HepG2 (cell line): ENCODE measurements at regions not wholly inside any gene's neighbourhood (a gene's known extent, or its start where the extent isn't known, plus 50 kb on each side); places are given as distances from the start of the nearest gene placed in this dataset.

Experiments used
- ATAC-seq: fragments of 200-7000 bp; cut with Tn5 transposase; 3 replicates; pipeline ENCODE4 v1.9.1; 2020; ENCODE audit warnings: mild to moderate bottlenecking, moderate library complexity
- BruUV-seq: library from RNA; stranded (reverse); fragments of 400-500 nt; replicated peaks from 2 replicates; lab custom pipeline; 2021; lab: Mats Ljungman, UMichigan
- CTCF ChIA-PET: fragments of 300-600 bp; formaldehyde crosslinking; extraction: SDS; loops from one replicate; lab custom pipeline; 2021; ENCODE audit warnings: low total read pairs, inconsistent platforms, low intra/inter-chr PET ratio; lab: Yijun Ruan, JAX
- POLR2A ChIA-PET: fragments of 350-600 bp; sonication (Branson Sonifier 250); formaldehyde crosslinking; loops from one replicate; lab custom pipeline; 2020; ENCODE audit warnings: antibody characterized with exemption, inconsistent platforms; lab: Yijun Ruan, JAX
- DNase-seq: peaks from one replicate; pipeline ENCODE4 v3.0.0-alpha.2; 2015; ENCODE audit warnings: low spot score
- FAIRE-seq: peaks from 3 replicates; lab custom pipeline; 2011; peaks lifted over from hg19 to GRCh38; lab: Jason Lieb, UNC
- H2AFZ ChIP-seq: one replicate; pipeline ENCODE4 v1.6.1; 2011; ENCODE audit warnings: low read length, inconsistent platforms
- H3K27ac ChIP-seq: fragments of 300-600 bp; 3 replicates; pipeline ENCODE4 v1.8.0; 2011; ENCODE audit warnings: mixed run types, mild to moderate bottlenecking, mixed read lengths, low read length, inconsistent platforms; ENCODE audit not compliant: insufficient read depth; ENCODE audit errors: extremely low read length
- H3K27me3 ChIP-seq, 2 experiments: fragments of 200-600 bp in 1 of 2; 2 replicates in 1 of 2; 3 replicates in 1 of 2; pipeline versions ENCODE4 v1.6.0 to v1.8.0; 2011; ENCODE audit warnings: low read length in 2 of 2, mild to moderate bottlenecking in 2 of 2, moderate library complexity in 2 of 2, inconsistent platforms in 1 of 2; ENCODE audit not compliant: insufficient read depth in 2 of 2, control insufficient read depth in 1 of 2
- H3K36me3 ChIP-seq, 2 experiments: fragments of 200-600 bp in 1 of 2; replicated peaks in 1 of 2; 2 replicates in 1 of 2; 3 replicates in 1 of 2; pipeline versions ENCODE4 v1.5.1 to v1.8.0; 2011; ENCODE audit warnings: low read length in 2 of 2, inconsistent platforms in 1 of 2; ENCODE audit not compliant: insufficient read depth in 2 of 2, control insufficient read depth in 1 of 2
- H3K4me1 ChIP-seq: 2 replicates; pipeline ENCODE4 v1.5.1; 2012; ENCODE audit warnings: low read length, inconsistent platforms; ENCODE audit not compliant: insufficient read depth
- H3K4me2 ChIP-seq: 2 replicates; pipeline ENCODE4 v1.6.0; 2011; ENCODE audit warnings: low read depth, low read length, inconsistent platforms
- H3K4me3 ChIP-seq, 3 experiments: fragments of 200-600 bp in 1 of 3; sonication (generic), shearing (Covaris generic) in 1 of 3; replicated peaks in 1 of 3; 2 replicates each; pipeline ENCODE4 v1.5.1; 2011 to 2016; ENCODE audit warnings: low read length in 3 of 3, inconsistent platforms in 2 of 3, low read depth in 2 of 3, mild to moderate bottlenecking in 2 of 3, control low read depth in 1 of 3, mixed read lengths in 1 of 3; ENCODE audit not compliant: insufficient read depth in 1 of 3
- H3K79me2 ChIP-seq: one replicate; pipeline ENCODE4 v1.6.1; 2011; ENCODE audit warnings: low read length, inconsistent platforms; ENCODE audit not compliant: insufficient read depth
- H3K9ac ChIP-seq: 2 replicates; pipeline ENCODE4 v1.6.0; 2011; ENCODE audit warnings: mild to moderate bottlenecking, low read depth, low read length, inconsistent platforms; ENCODE audit not compliant: insufficient read depth
- H3K9me3 ChIP-seq: 2 replicates; pipeline ENCODE4 v1.5.1; 2012; ENCODE audit warnings: mild to moderate bottlenecking, low read length
- H4K20me1 ChIP-seq: 2 replicates; pipeline ENCODE4 v1.6.0; 2011; ENCODE audit warnings: inconsistent platforms, mild to moderate bottlenecking, low read length, moderate library complexity; ENCODE audit not compliant: insufficient read depth
- AGO1 ChIP-seq: fragments of 200-400 bp; formaldehyde crosslinking; IDR thresholded peaks from 2 replicates; pipeline ENCODE4 v1.6.1; 2017; ENCODE audit warnings: mild to moderate bottlenecking, low read depth, low read length, moderate library complexity; ENCODE audit not compliant: poor library complexity, severe bottlenecking
- DNMT1 ChIP-seq: sonication (generic); formaldehyde crosslinking; IDR thresholded peaks from 2 replicates; pipeline ENCODE4 v1.5.1; 2020; ENCODE audit warnings: mild to moderate bottlenecking, missing genetic modification reagents
- EEA1 ChIP-seq: sonication (generic); formaldehyde crosslinking; IDR thresholded peaks from 2 replicates; pipeline ENCODE4 v1.5.1; 2020; ENCODE audit warnings: mild to moderate bottlenecking, missing genetic modification reagents, borderline replicate concordance
- ELF4 ChIP-seq: sonication (generic); formaldehyde crosslinking; IDR thresholded peaks from 2 replicates; pipeline ENCODE4 v1.5.0; 2020; ENCODE audit warnings: missing genetic modification reagents, mild to moderate bottlenecking, moderate library complexity, borderline replicate concordance
- GTF3A ChIP-seq: sonication (generic); formaldehyde crosslinking; conservative IDR thresholded peaks from 2 replicates; pipeline ENCODE4 v1.4.0; 2020; ENCODE audit warnings: mild to moderate bottlenecking, missing genetic modification reagents
- MEIS2 ChIP-seq: sonication (generic); formaldehyde crosslinking; IDR thresholded peaks from 2 replicates; pipeline ENCODE4 v1.9.0; 2021; ENCODE audit warnings: mild to moderate bottlenecking, missing genetic modification reagents
- MTA1 ChIP-seq: sonication (generic); formaldehyde crosslinking; IDR thresholded peaks from 2 replicates; pipeline ENCODE4 v1.4.0; 2020; ENCODE audit warnings: missing genetic modification reagents, mild to moderate bottlenecking, borderline replicate concordance
- RAD51 ChIP-seq: fragments of 450-650 bp; IDR thresholded peaks from 2 replicates; pipeline ENCODE4 v1.6.1; 2016; ENCODE audit warnings: borderline replicate concordance
- SNAPC2 ChIP-seq: sonication (generic); formaldehyde crosslinking; IDR thresholded peaks from 2 replicates; pipeline ENCODE4 v1.8.1; 2022; ENCODE audit warnings: mild to moderate bottlenecking, missing genetic modification reagents
- TARDBP ChIP-seq: sonication (generic); formaldehyde crosslinking; IDR thresholded peaks from 2 replicates; pipeline ENCODE4 v1.8.0; 2022; ENCODE audit warnings: mild to moderate bottlenecking, missing genetic modification reagents
- ZBTB20 ChIP-seq: sonication (generic); formaldehyde crosslinking; IDR thresholded peaks from 2 replicates; pipeline ENCODE4 v1.8.1; 2023; ENCODE audit warnings: missing genetic modification reagents, low read depth, mild to moderate bottlenecking, borderline replicate concordance
- ZEB1 ChIP-seq: IDR thresholded peaks from 2 replicates; pipeline ENCODE4 v1.6.1; 2012; ENCODE audit warnings: mild to moderate bottlenecking, low read depth, inconsistent platforms; ENCODE audit not compliant: insufficient replicate concordance
- ZFP37 ChIP-seq: sonication (generic); formaldehyde crosslinking; IDR thresholded peaks from 2 replicates; pipeline ENCODE4 v1.4.0; 2020; ENCODE audit warnings: missing genetic modification reagents, borderline replicate concordance
- ZNF180 ChIP-seq: sonication (generic); formaldehyde crosslinking; IDR thresholded peaks from 2 replicates; pipeline ENCODE4 v1.4.0; 2020; ENCODE audit warnings: low read depth, missing genetic modification reagents, borderline replicate concordance
- ZNF282 ChIP-seq: fragments of 450-650 bp; IDR thresholded peaks from 2 replicates; pipeline ENCODE4 v1.6.1; 2018; ENCODE audit not compliant: partially characterized antibody
- ZNF660 ChIP-seq: sonication (generic); formaldehyde crosslinking; IDR thresholded peaks from 2 replicates; pipeline ENCODE4 v1.5.1; 2020; ENCODE audit warnings: mild to moderate bottlenecking, low read depth, missing genetic modification reagents, borderline replicate concordance
- whole genome bisulfite sequencing: methylation state at CpG from one replicate; pipeline ENCODE4 v1.1.6; 2017; ENCODE audit warnings: low lambda C conversion rate; 5-methylcytosine and 5-hydroxymethylcytosine counted together
- in situ Hi-C: cut with HindIII; loops from 2 replicates; pipeline ENCODE4 v1.10.0; 2017; ENCODE audit warnings: low pct_unique_long_range_greater_than_20kb; ENCODE audit not compliant: extremely low pct_ligation_motif_present
- intact Hi-C: fragments of 100-400 bp; cut with micrococcal nuclease; formaldehyde crosslinking; loops from one replicate; pipeline ENCODE4 v1.10.0; 2022; ENCODE audit not compliant: unreplicated experiment
- TF ChIP-seq, protein P1 (sequence below): sonication (generic); formaldehyde crosslinking; IDR thresholded peaks from 2 replicates; pipeline ENCODE4 v1.4.0; 2020; ENCODE audit warnings: missing genetic modification reagents
- TF ChIP-seq, protein P2 (sequence below): sonication (generic); formaldehyde crosslinking; IDR thresholded peaks from 2 replicates; pipeline ENCODE4 v1.4.0; 2020; ENCODE audit warnings: missing genetic modification reagents; ENCODE audit errors: not compliant biosample characterization

DNA sequence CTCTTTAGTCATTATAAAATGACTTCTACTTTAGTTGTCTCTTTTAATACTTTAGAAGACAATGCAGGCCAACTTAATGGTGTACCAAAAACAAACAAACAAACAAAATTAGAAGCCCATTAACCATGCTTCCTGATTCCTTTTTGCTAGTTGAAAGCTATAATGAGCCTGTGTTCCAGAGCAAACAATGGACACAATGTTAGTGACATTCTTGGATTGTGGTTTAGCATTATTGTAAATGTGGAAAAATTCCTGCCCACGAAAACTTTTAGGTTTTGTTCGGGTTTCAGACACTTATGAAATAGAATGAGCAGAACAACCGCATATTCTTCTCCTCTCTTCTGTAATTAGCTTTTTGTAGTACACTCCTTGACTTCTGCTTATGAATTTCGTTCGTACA is 1682.7 kb upstream of the PCDH7 start:
- no TSS peak for BruUV-seq

DNA sequence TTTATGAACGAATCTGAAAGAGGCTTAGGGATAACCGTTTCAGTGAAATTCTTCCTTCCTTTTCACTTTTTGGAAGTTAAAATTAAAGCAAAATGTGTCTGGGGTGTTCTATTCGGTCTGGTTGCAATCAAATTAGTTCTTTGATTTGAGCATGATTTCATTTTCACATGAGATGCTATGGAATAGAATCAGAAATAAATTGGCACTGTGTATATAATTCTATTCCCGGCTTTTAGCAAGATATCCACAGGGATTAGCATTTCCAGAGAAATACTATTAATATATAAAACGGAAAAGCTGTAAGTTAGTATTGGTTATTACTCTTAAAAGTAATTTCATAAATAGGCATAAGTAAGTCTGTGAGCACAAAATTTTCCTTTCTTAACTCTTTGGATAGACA is 1676.8 kb upstream of the PCDH7 start:
- ChIA-PET CTCF (no interaction called here), POLR2A (no interaction called here)
- in situ Hi-C loops: no loop called here

More for the DNA sequence above, 1682.7 kb upstream of the PCDH7 start:
- H4K20me1 ChIP-seq: no peaks in the 10 kb centered on the region
- intact Hi-C loops: no loop called here
- DNase-seq: no peak
- TF ChIP-seq ZNF180 (CRISPR knock-in tag): no peak
- TF ChIP-seq RAD51: no peak
- no peak for TF ChIP-seq AGO1
- TF ChIP-seq SNAPC2 (CRISPR knock-in tag): no peak
- no peak for TF ChIP-seq ZEB1
- no peak for TF ChIP-seq TARDBP (CRISPR knock-in tag)
- no peak for TF ChIP-seq MTA1 (CRISPR knock-in tag)
- TF ChIP-seq DNMT1 (CRISPR knock-in tag): no peak
- no peak for TF ChIP-seq EEA1 (CRISPR knock-in tag)
- no peak for TF ChIP-seq ZFP37 (CRISPR knock-in tag)
- no peak for TF ChIP-seq ZNF282
- TF ChIP-seq GTF3A (CRISPR knock-in tag): no peak
- TF ChIP-seq MEIS2 (CRISPR knock-in tag): no peak
- TF ChIP-seq, protein P1, sequence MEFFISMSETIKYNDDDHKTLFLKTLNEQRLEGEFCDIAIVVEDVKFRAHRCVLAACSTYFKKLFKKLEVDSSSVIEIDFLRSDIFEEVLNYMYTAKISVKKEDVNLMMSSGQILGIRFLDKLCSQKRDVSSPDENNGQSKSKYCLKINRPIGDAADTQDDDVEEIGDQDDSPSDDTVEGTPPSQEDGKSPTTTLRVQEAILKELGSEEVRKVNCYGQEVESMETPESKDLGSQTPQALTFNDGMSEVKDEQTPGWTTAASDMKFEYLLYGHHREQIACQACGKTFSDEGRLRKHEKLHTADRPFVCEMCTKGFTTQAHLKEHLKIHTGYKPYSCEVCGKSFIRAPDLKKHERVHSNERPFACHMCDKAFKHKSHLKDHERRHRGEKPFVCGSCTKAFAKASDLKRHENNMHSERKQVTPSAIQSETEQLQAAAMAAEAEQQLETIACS: no peak
- TF ChIP-seq, all 625 proteins: peak for 0
- Histone ChIP-seq H3K36me3 (no peaks in the 10 kb centered on the region), H3K4me3 (no peak overlapping the region), H3K4me2 (no peak overlapping the region), H3K79me2 (no peaks in the 10 kb centered on the region), H3K9me3 (peaks cover 48% of the 10 kb centered on the region), H3K9ac (no peak overlapping the region), H3K4me1 (no peaks in the 10 kb centered on the region), H3K27ac (no peak overlapping the region), H3K27me3 (no peaks in the 10 kb centered on the region), H2AFZ (no peak overlapping the region)
- in situ Hi-C loops: no loop called here
- ATAC-seq (no peak), FAIRE-seq (no peak)
- ChIA-PET POLR2A (no interaction called here), CTCF (no interaction called here)
- 0% methylated on average over 5 of the region's 5 CpGs for WGBS

More for the DNA sequence above, 1676.8 kb upstream of the PCDH7 start:
- no peak for TF ChIP-seq ZBTB20 (CRISPR knock-in tag)
- TF ChIP-seq ELF4 (CRISPR knock-in tag): no peak
- no peak for TF ChIP-seq ZNF660 (CRISPR knock-in tag)
- TF ChIP-seq, protein P2, sequence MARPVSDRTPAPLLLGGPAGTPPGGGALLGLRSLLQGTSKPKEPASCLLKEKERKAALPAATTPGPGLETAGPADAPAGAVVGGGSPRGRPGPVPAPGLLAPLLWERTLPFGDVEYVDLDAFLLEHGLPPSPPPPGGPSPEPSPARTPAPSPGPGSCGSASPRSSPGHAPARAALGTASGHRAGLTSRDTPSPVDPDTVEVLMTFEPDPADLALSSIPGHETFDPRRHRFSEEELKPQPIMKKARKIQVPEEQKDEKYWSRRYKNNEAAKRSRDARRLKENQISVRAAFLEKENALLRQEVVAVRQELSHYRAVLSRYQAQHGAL (CRISPR knock-in tag): no peak
- no peak for FAIRE-seq
- Histone ChIP-seq H3K9me3 (peaks cover 34% of the 10 kb centered on the region), H3K4me3 (no peak overlapping the region), H3K27ac (no peak overlapping the region), H4K20me1 (no peaks in the 10 kb centered on the region), H3K9ac (no peak overlapping the region), H3K27me3 (no peaks in the 10 kb centered on the region), H3K4me1 (no peaks in the 10 kb centered on the region), H3K36me3 (no peaks in the 10 kb centered on the region), H2AFZ (no peak overlapping the region), H3K79me2 (no peaks in the 10 kb centered on the region), H3K4me2 (no peak overlapping the region)
- DNase-seq: no peak
- intact Hi-C loops: no loop called here
- BruUV-seq: no TSS peak
- no peak for ATAC-seq
- WGBS: 0% methylated on average over 5 of the region's 5 CpGs
